SK-N-DZ (cell line): ENCODE measurements at regions not wholly inside any gene's neighbourhood (a gene's known extent, or its start where the extent isn't known, plus 50 kb on each side); places are given as distances from the start of the nearest gene placed in this dataset.
"Not testable (repeated sequence)": the region's sequence is repeated elsewhere in the genome, so short reads cannot be mapped to it uniquely, and the experiment has no call there.

Experiments used
- DNase-seq: peaks from one replicate; pipeline ENCODE4 v3.0.0-alpha.2; 2015; ENCODE audit warnings: low spot score

GRCh38 chr9:100811643-100812042 is 216.9 kb upstream of the PLPPR1 start:
- no peak for DNase-seq

GRCh38 chr9:100813871-100814270 is 214.7 kb upstream of the PLPPR1 start:
- no peak for DNase-seq

GRCh38 chr9:100819980-100820379 is 208.5 kb upstream of the PLPPR1 start:
- DNase-seq = no peak

- DNase-seq = not testable (repeated sequence)
Observed at GRCh38 chr9:100833035-100833434, 195.5 kb upstream of the PLPPR1 start.

- no peak for DNase-seq
Observed at GRCh38 chr9:100838857-100839256, 189.7 kb upstream of the PLPPR1 start.

GRCh38 chr9:100848726-100849125 is 179.8 kb upstream of the PLPPR1 start:
- no peak for DNase-seq

- DNase-seq = no peak
Observed at GRCh38 chr9:100852088-100852487, 176.4 kb upstream of the PLPPR1 start.

- DNase-seq = no peak
Observed at GRCh38 chr9:100856238-100856637, 172.3 kb upstream of the PLPPR1 start.

- DNase-seq = no peak
Observed at GRCh38 chr9:100865111-100865510, 163.4 kb upstream of the PLPPR1 start.

- no peak for DNase-seq
Observed at GRCh38 chr9:100865648-100866047, 162.9 kb upstream of the PLPPR1 start.

GRCh38 chr9:100869326-100869725 is 159.2 kb upstream of the PLPPR1 start:
- DNase-seq = no peak

GRCh38 chr9:100879884-100880283 is 148.6 kb upstream of the PLPPR1 start:
- DNase-seq = no peak

GRCh38 chr9:100880284-100880683 is 148.2 kb upstream of the PLPPR1 start:
- DNase-seq = no peak

GRCh38 chr9:100884518-100884917 is 144.0 kb upstream of the PLPPR1 start:
- no peak for DNase-seq

- no peak for DNase-seq
Observed at GRCh38 chr9:100890321-100890720, 138.2 kb upstream of the PLPPR1 start.

GRCh38 chr9:100911273-100911672 is 117.3 kb upstream of the PLPPR1 start:
- no peak for DNase-seq

- DNase-seq = no peak
Observed at GRCh38 chr9:100913257-100913656, 115.3 kb upstream of the PLPPR1 start.

- DNase-seq = no peak
Observed at GRCh38 chr9:100914266-100914665, 114.3 kb upstream of the PLPPR1 start.

GRCh38 chr9:100919506-100919905 is 109.0 kb upstream of the PLPPR1 start:
- no peak for DNase-seq

GRCh38 chr9:100926366-100926765 is 102.2 kb upstream of the PLPPR1 start:
- no peak for DNase-seq

GRCh38 chr9:100927763-100928162 is 100.8 kb upstream of the PLPPR1 start:
- no peak for DNase-seq

- no peak for DNase-seq
Observed at GRCh38 chr9:100933656-100934055, 94.9 kb upstream of the PLPPR1 start.

GRCh38 chr9:100937382-100937781 is 91.1 kb upstream of the PLPPR1 start:
- no peak for DNase-seq

- DNase-seq = no peak
Observed at GRCh38 chr9:100938507-100938906, 90.0 kb upstream of the PLPPR1 start.

GRCh38 chr9:100939636-100940035 is 88.9 kb upstream of the PLPPR1 start:
- DNase-seq = no peak
